ENCODE measurements at regions not wholly inside any gene's neighbourhood (a gene's known extent, or its start where the extent isn't known, plus 50 kb on each side); places are given as distances from the start of the nearest gene placed in this dataset.

- DNase-seq (ENCODE audit: low read depth): no peak
These were observed 124.4 kb downstream of the FBXO15 start for GRCh38 chr18:74023220-74023619.

- DNase-seq (ENCODE audit: low read depth): no peak
These were observed 127.8 kb downstream of the FBXO15 start for GRCh38 chr18:74019864-74020263.

- DNase-seq (ENCODE audit: low read depth): no peak
These were observed 133.7 kb downstream of the FBXO15 start for GRCh38 chr18:74013955-74014354.

- no peak for DNase-seq (ENCODE audit: low read depth)
These were observed 134.5 kb downstream of the FBXO15 start for GRCh38 chr18:74012954-74013630.

- no peak for DNase-seq (ENCODE audit: low read depth)
These were observed 141.5 kb downstream of the FBXO15 start for GRCh38 chr18:74006143-74006542.

GRCh38 chr18:74005320-74006109 is 142.1 kb downstream of the FBXO15 start:
- DNase-seq (ENCODE audit: low read depth): no peak

GRCh38 chr18:73992242-73993022 is 155.2 kb downstream of the FBXO15 start:
- DNase-seq (ENCODE audit: low read depth): no peak

GRCh38 chr18:73991570-73991969 is 156.1 kb downstream of the FBXO15 start:
- DNase-seq (ENCODE audit: low read depth): no peak

GRCh38 chr18:73990258-73990657 is 157.4 kb downstream of the FBXO15 start:
- no peak for DNase-seq (ENCODE audit: low read depth)

- DNase-seq (ENCODE audit: low read depth): no peak
These were observed 160.2 kb downstream of the FBXO15 start for GRCh38 chr18:73987247-73987980.

GRCh38 chr18:73986711-73987110 is 160.9 kb downstream of the FBXO15 start:
- no peak for DNase-seq (ENCODE audit: low read depth)

- no peak for DNase-seq (ENCODE audit: low read depth)
These were observed 161.6 kb downstream of the FBXO15 start for GRCh38 chr18:73985855-73986625.

GRCh38 chr18:73983970-73984369 is 163.7 kb downstream of the FBXO15 start:
- DNase-seq (ENCODE audit: low read depth): no peak

- no peak for DNase-seq (ENCODE audit: low read depth)
These were observed 164.1 kb downstream of the FBXO15 start for GRCh38 chr18:73983496-73983895.

GRCh38 chr18:73981796-73982195 is 165.8 kb downstream of the FBXO15 start:
- no peak for DNase-seq (ENCODE audit: low read depth)

GRCh38 chr18:73980289-73980979 is 167.2 kb downstream of the FBXO15 start:
- no peak for DNase-seq (ENCODE audit: low read depth)

GRCh38 chr18:73979742-73980141 is 167.9 kb downstream of the FBXO15 start:
- no peak for DNase-seq (ENCODE audit: low read depth)

GRCh38 chr18:73976433-73976832 is 171.2 kb downstream of the FBXO15 start:
- no peak for DNase-seq (ENCODE audit: low read depth)

GRCh38 chr18:73975266-73975665 is 172.4 kb downstream of the FBXO15 start:
- DNase-seq (ENCODE audit: low read depth): no peak

- DNase-seq (ENCODE audit: low read depth): no peak
These were observed 173.7 kb downstream of the FBXO15 start for GRCh38 chr18:73973972-73974371.

- no peak for DNase-seq (ENCODE audit: low read depth)
These were observed 180.7 kb downstream of the FBXO15 start for GRCh38 chr18:73966954-73967353.

All from stimulated activated CD8-positive, alpha-beta memory T cell treated with anti-CD3 and anti-CD28 coated beads, Interleukin-4, amount 100 ng/mL, for 24 hours (primary cell).